ENCODE measurements at regions not wholly inside any gene's neighbourhood (a gene's known extent, or its start where the extent isn't known, plus 50 kb on each side); places are given as distances from the start of the nearest gene placed in this dataset.

GRCh38 chr9:18379073-18379811 lies 94.7 kb upstream of the ADAMTSL1 start:
- H3K9me3 ChIP-seq (ENCODE audit: control insufficient read depth, insufficient read depth, low read length) = no peaks in the 10 kb centered on the region
- H3K4ac ChIP-seq (ENCODE audit: low read depth, low read length) = peak overlapping the region; percentile 18; the same call in 1 of the 2 replicates
- H3K4me2 ChIP-seq (ENCODE audit: low read depth, low read length) = no peak overlapping the region; the same call in 1 of the 2 replicates
- peak overlapping the region; percentile 6 to 61; a peak in 2 of 4 replicates for H4K8ac ChIP-seq (ENCODE audit: low read depth in 2 of 2, low read length in 2 of 2)
- H3K14ac ChIP-seq (replicated peaks; ENCODE audit: low read depth, low read length) = peak overlapping the region; percentile 27; the same call in 1 of the 2 replicates
- H2AK9ac ChIP-seq (replicated peaks; ENCODE audit: low read depth, low read length, poor library complexity) = no peak overlapping the region
- H3K36me3 ChIP-seq (ENCODE audit: control insufficient read depth, insufficient read depth, low read length) = no peaks in the 10 kb centered on the region
- peak overlapping the region; percentile 68; the same call in 1 of the 3 replicates for H2BK15ac ChIP-seq (ENCODE audit: low read depth, low read length)
- H3K27ac ChIP-seq (ENCODE audit: insufficient read depth, low read length) = no peak overlapping the region
- no peak overlapping the region for H3K56ac ChIP-seq (ENCODE audit: extremely low read depth, insufficient read depth, low read length)
- dilution Hi-C loops (cut with HindIII; ENCODE audit: low sequenced_read_pairs, unreplicated experiment) (no loop called here), intact Hi-C loops (cut with micrococcal nuclease) (no loop called here), in situ Hi-C loops (cut with MboI; ENCODE audit: low sequenced_read_pairs) (no loop called here)
- peak overlapping the region; percentile 51; the same call in 1 of the 2 replicates for H4K5ac ChIP-seq (ENCODE audit: low read depth, low read length)
- no peaks in the 10 kb centered on the region for H3K79me1 ChIP-seq (ENCODE audit: low read depth in 1 of 2, low read length in 2 of 2)
- H3K18ac ChIP-seq (ENCODE audit: low read depth, low read length) = peak overlapping the region; percentile 89; the same call in 1 of the 2 replicates
- H3K9me1 ChIP-seq (ENCODE audit: insufficient read depth, low read length) = no peaks in the 10 kb centered on the region
- no peaks in the 10 kb centered on the region for H4K20me1 ChIP-seq (ENCODE audit: insufficient read depth, low read length)
- H3K4me1 ChIP-seq (ENCODE audit: control insufficient read depth, insufficient read depth, low read length) = peaks cover 4% of the 10 kb centered on the region; the same call in 1 of the 2 replicates
- H3K4me3 ChIP-seq (ENCODE audit: insufficient read depth, low read depth, low read length) = no peak overlapping the region
- H3K9ac ChIP-seq (ENCODE audit: low read depth, low read length) = no peak overlapping the region
- ATAC-seq (ENCODE audit: low read depth) = peak; percentile 51
- WGBS, 2 experiments (ENCODE audit: extremely low coverage in 2 of 2, insufficient read length in 1 of 2) = no CpG with 5 or more reads among the region's 5 CpGs
- ChIA-PET POLR2A (ENCODE audit: unreplicated experiment) (no interaction called here), CTCF (no interaction called here)
- H2BK20ac ChIP-seq (ENCODE audit: low read depth, low read length) = peak overlapping the region; percentile 55; the same call in 1 of the 2 replicates
- H2BK5ac ChIP-seq (ENCODE audit: low read depth, low read length, poor library complexity, severe bottlenecking) = peak overlapping the region; percentile 56
- DNase-seq = peak; percentile 97
- H2AK5ac ChIP-seq (ENCODE audit: low read depth, low read length) = no peak overlapping the region
- peak overlapping the region; percentile 20; the same call in 1 of the 2 replicates for H3K23ac ChIP-seq (ENCODE audit: low read depth, low read length)
- no peak overlapping the region for H2AFZ ChIP-seq (replicated peaks; ENCODE audit: low read length, poor library complexity)
- no peaks in the 10 kb centered on the region for H3K27me3 ChIP-seq (ENCODE audit: control insufficient read depth, insufficient read depth, low read length)
- no peak for TF ChIP-seq ELK1 (IDR thresholded peaks at IDR 0.05; ENCODE audit: borderline replicate concordance, low read depth, low read length)
- peak; percentile 85 for TF ChIP-seq CEBPB (IDR thresholded peaks at IDR 0.05; ENCODE audit: low read depth, low read length)
- peak; percentile 74 for TF ChIP-seq MAFK (IDR thresholded peaks at IDR 0.05; ENCODE audit: low read depth, low read length)
- H2BK120ac ChIP-seq (ENCODE audit: low read depth, low read length) = peak overlapping the region; percentile 50
- no peak overlapping the region for H4K91ac ChIP-seq (ENCODE audit: insufficient read depth, low read depth, low read length)
- no TSS peak for BruUV-seq (replicated peaks)
